ENCODE measurements at regions not wholly inside any gene's neighbourhood (a gene's known extent, or its start where the extent isn't known, plus 50 kb on each side); places are given as distances from the start of the nearest gene placed in this dataset.

DNA sequence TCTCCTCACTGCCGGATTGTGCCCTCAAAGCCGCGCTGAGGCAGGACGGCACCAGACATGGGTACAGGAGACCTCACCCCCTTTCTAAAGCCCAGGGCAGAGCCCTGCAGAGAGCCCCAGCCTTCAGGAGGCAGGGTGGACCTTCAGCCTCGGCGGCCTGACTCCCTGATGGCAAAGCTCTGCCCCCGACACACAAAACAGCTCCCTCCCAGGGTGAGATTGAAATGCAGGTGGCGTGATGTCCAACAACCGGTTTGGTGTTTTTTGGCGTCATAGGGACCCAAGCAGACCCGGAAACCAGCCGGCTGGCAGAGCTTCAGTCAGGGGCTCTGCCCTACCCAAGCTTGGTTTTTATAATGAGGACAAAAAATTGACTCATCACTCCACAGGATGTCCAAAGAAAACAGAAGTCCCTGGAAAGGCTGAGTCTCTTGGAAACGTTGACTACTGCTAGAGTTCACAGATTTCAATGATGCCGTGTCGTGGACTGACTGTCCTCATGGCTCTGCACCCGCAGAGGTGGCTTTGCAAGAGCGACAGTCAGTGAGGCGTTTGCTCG lies 275.2 kb upstream of the IRX1 start:
- DNase-seq = no peak

DNA sequence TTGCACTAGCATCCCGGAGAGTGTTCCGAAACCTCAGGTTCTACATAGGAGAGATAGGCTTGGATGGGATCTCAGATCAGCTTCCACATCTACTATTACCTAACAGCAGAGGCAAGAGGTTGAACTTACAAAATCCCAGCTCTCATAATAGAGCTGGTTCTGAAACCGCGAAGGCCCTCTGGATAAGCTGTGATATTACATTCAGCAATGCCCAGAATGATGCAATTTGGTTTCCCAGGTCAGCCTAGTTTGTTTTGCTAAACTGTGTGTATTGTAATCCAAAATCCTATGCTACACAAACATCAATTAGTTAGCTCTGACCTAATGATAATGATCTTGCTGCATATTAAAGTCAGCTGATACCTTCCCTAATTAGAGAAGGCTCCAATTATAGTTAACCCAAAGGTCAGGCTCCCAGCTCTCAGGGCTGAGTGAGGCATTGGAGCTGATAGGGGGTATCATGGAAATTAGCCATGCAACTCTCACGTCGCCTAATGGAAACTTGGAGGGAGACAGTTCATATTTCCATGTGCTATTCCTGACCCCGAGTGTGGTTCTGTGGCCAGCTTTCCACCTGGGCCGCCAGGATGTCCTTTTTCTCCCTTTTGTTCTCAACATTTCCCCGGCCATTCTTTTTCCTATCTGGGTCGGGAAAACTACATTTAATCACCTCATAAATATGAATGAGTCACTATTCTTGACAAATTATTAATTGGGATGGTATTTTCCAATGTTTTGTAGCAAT lies 278.4 kb upstream of the IRX1 start:
- DNase-seq = no peak

DNA sequence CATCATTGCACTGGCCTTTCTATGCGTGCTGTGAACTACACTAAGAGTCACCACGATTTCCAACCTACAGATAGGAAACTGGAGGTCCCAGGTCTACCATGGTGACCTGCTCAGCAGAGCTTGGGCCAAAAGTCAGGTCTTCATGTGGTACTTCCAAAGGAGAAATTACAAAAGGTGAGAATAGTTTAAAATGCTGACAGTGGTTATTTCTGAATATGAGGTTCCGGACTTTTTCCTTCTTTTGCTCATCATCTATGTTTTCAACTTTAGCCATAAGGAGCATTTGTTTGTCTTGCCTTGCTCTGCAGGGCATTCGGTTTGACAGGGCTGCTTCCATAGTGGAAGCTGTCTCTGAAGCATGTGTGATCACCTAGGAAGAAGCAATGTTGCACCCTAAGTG lies 282.1 kb upstream of the IRX1 start:
- no peak for DNase-seq

DNA sequence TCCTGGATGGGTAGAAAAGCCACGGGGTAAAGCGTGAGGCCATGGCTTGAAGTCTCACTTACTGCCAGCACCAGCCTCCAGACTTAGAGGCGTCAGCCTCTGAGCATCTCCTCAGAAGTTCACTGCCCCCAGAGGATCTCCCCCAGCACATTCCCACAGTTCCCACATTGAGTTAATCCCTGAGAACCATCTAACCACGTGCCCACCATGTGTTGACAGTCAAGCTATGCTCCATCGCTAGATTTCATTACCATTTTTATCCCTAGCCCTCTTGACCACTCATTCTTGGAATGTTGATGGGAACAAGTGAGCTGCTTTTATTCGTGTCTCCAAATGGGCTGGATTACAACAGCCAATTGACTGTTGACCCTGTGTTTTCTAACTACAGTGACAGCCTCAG lies 283.3 kb upstream of the IRX1 start:
- no peak for DNase-seq

DNA sequence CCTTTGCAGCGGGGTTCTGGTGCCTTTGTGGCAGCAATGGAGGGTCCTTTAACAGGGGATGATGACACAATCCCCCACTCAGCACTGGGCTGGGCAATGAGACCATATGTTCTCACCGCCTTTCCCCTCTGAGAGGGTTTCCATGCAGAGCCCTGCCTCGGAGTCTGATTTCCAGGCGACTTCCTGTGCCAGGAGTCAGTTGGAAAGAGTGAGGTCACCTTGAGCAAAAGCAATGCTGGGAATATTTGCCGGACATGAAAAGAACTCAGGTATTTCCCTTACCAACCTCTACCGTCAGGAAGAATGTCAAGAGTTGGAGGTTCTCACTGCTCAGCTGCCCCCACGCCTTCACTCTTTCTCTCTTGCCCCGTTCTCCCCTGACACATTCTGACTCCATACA lies 284.2 kb upstream of the IRX1 start:
- DNase-seq = no peak

DNA sequence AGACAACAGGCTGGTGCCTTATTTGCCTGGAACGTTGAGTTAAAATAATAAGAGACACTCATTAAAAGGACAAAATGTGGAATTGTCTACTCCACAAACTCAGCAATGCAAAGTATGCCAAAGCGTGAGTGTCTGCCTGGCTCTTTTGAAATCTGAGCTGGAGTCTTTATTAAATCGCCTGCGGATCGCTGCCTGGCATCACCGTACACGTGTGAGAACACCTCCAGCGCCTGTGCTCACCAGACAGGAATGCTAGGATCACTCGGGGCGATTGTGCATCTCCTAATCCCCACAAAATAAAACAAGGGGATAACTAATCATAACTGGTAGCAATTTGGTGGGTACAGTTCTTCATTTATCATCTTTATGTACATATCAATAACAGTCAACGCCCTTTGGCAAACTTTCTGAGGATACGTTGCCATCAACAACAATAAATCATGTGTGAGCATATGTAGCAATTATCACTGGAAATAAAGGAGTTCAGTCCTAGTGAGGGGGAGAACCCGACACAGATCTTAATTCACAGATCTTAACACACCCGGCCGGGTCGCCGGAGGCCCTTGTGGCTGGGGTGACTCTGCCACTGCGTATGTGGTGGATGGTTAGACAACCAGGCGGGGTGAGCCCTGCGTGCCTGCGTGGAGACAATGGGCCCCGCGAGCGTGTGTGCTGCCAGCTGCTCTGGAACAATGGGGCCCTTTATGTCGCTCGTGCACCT lies 284.9 kb upstream of the IRX1 start:
- DNase-seq = peak; percentile 31

DNA sequence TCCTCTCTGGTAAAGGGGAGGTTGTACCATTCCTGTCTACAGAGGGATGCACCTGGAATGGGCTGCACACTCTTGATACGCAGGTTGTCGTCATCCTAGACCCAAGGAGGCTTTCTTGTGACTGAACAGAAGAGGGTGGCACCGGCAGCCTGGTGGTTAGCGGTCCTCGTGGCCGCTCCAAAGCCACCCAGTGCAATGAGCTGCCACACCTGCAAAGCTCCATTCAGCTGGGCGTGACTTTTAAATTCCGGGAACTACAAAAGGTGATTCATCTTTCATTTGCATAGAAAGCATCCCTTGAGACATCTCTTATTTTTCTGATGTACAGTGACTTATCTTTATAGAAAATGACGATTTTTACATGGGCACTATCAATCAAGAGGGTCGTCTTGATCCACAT lies 286.1 kb upstream of the IRX1 start:
- no peak for DNase-seq

DNA sequence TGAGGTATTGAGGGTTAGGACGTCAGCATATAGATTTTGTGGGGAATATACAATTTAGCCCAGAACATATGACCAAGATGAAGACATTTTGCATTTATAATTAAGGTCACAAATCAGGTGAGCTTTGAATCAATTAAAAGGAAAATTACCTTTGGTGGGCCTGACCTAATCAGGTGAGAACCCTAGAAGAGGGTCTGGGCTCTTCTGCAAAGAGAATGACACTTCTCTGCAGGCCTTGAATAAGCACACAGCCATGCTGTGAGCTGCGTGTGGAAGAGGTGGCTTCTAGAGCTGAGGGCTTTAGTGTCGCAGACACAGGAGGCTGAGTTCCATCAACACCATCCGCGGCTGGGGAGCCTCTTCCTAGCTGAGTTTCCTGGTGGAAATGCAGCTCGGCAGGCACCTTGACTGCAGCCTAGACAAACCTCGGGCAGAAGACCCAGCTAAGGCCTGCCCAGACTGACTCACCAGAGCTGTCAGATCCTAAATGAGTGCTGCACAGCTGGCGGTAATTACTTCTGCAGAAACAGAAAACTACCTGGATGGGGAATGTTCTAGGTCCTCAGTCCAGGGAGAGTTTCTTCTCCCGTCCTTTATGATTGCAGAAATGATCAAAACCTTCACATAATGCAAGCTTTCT lies 287.5 kb upstream of the IRX1 start:
- DNase-seq = no peak

DNA sequence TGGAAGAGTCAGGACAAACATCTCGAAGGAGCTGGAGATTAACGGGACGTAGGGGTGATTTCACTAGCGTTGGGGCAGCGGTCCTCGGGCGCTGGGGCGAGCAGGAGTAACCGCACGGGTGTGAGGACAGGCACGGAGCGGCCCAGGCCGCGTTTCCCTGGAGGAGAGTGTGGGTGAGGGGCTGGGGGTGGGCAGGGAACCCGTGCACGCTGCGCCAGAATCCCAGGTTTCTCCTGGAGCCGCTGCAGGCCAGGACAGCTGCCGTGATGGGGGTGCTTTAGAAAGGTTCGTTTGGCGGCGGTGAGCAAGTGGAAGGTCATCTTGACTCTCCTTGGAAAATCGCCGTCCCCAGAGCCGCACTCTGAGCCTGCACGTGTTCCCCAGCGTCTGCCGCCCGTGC lies 290.2 kb upstream of the IRX1 start:
- no peak for DNase-seq

DNA sequence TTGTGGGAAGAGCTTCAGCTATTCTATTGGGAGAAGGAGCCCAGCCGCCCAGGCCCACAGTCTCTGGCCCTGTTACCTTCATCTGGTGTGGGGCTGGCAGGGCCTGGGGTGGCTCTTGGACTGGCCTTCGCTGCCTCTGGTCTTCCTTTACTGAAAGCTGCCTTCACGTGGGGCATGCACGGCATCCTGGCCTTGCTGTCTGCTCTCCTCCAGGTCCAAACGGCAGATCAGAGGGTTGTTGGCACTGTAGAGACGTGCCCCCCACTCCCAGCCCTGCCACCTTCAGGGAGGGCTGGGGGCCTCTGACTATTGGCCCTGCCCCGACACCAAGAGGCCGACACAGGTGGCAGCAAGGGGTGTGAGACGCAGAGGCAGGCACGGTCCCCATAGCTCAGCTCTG lies 291.3 kb upstream of the IRX1 start:
- no peak for DNase-seq

DNA sequence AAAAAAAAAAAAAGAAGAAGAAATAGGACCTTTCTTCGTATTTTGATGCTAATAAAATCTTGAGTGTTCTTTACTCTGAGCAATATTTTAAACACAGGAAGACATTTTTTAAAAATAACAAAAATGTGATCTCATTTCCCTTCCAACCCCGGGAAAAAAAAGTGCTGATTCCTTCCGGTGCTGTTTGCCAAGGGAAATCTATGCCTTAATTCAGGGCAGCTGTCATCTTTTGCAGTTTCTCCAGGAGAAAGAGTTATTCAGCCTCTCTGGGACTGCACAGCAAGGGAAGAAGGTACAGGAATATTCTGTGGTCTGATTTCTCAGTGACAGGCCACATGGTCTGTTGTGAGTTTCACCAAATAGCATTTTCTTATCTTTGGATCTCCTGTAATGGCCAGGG lies 291.9 kb upstream of the IRX1 start:
- no peak for DNase-seq

DNA sequence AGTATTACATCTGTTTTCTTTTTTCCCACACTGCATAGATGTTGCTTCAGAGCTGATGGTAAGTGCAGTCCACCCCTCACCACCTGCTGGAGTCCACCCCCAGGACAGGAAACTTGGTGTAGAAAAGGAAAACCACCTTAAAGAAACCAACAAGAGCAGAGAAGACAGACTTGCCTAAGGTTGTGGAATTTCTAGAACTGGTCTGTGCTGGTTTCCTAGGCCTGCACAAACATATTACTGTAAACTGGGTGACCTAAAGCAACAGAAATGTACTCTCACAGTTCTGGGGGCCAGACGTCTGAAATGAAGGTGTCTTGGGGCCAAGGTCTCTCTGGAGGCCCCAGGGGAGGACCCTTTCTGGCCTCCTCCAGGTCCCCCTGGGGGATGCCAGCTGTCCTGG lies 293.4 kb upstream of the IRX1 start:
- DNase-seq = no peak

DNA sequence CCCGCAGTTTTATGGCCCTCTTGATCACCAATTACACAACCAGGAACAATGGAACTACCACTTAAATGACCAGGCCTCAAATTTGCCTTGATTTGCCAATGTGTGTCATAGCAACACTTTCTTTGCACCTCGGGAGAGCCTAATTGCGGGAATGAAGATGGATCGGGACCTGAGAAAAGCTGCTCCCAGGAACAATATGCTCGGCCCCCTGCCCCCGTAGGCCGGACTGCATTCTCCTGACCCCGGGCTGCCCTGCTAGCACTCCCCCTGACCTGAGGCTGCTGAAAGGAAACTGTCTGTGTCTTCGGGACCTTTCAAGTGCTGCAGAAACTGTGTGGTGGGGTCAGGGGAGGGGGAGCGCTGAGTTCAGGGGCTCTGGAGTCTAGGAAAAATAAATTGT lies 294.3 kb upstream of the IRX1 start:
- DNase-seq = no peak

DNA sequence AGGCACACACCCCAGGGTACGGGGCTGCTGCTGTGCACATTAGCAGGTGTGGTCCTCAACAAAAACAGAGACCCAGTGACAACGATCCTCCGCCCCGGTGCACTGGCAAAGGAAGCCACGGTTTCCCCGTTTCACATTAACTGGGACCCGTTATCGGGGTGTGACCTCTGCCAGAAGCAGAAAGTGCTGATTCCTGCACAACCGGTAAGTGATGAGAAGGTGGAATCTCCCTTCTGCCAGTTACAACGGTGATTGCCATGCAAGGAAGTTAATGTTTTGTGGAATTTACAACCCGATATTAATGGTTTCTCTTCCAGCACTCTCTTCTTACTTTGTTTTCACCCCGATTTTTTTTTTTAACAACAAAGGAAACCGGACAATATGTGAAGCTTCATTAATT lies 294.9 kb upstream of the IRX1 start:
- DNase-seq = no peak

DNA sequence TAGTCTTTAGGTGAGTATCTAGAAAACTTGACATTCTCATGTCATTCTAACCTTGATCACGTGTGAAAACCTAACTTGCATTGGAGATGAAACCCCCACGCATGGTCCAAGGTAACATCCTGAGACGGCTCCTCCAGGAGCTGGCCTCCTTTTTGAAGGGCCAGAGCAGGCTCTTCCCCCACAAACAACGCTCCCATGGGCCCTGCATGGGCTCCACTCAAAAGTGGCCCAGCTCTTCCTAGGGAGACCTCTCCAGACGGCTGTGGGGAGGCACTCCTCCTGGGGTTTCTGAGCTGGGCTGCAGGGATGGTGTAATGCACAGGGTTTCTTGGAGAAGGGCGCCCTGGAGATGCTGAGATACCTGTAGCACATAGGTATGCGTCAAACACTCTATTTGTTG lies 296.2 kb upstream of the IRX1 start:
- DNase-seq = no peak

DNA sequence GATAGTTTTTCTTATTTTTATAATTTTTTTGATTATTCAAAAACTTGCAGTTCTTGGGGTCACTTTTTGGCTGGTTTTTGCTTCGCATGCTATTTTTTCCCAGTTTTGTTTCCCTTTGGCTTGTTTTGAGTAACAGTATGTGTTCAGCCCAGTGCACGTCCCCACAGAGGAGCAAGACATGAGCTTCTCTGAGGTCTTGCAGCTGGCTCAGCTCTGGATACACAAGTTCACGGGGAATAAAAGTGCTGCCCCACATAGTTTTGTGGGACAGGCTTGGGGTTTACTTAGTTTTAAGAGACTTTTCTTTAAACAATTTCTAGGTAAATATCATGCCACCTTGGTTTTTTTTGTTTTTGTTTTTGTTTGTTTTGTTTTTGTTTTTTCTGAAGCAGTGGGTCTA lies 297.8 kb upstream of the IRX1 start:
- DNase-seq = no peak

DNA sequence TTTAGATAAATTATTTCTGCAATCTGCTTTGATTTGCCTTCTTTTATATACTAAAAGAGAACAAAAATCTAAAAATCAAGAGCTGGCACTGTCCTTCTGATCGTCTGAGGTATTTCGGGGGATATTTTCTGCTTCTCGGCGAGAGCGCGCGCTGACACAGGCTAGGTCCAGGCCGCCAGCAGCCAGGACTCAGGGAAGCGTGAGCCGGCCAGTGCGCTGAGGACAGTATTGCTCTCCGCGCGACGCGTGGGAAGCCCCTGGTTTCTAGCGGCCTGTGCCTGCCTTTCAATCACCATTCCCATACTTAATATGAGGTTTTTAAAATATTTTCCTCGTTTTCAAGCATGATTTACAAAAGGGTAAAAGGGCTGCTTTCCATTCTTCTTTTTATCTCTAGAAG lies 307.3 kb upstream of the IRX1 start:
- DNase-seq = no peak

DNA sequence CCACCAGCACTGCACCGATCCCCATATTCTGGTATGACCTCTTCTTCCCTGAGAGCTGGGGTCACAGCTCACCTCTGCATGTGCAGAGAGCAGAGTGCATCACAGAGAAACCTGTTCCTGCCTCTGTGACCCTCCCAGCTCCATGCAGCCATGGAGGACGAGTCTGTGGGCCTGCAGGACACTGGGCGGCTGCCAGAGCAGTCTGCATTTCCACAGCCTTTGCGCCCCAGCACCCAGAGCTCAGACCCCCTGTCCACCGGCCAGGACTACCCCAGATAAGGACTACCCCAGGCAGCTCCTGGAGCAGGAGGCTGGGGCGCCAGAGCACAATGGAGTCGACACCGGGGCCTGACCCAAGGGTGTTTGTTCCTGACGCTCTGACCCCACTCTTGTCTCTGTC lies 308.1 kb upstream of the IRX1 start:
- DNase-seq = no peak

DNA sequence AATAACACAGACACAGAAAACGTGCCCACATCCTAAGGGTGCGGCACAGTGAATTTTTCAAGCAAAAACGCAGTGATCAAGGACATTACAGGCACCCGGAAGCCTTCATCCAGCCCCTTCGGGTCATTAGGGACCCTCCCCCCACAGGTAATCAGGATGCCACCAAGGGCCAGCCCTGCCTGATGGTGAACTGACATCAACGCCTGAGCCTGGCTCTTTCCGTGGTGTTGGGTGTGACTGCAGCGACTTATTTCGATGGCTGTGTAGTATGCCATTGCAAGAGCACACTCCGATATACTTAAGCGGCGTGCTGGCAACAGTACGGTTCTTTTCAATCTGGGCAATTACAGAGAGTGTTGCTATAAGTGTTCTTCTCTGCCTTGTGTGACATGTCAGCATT lies 310.0 kb upstream of the IRX1 start:
- no peak for DNase-seq

DNA sequence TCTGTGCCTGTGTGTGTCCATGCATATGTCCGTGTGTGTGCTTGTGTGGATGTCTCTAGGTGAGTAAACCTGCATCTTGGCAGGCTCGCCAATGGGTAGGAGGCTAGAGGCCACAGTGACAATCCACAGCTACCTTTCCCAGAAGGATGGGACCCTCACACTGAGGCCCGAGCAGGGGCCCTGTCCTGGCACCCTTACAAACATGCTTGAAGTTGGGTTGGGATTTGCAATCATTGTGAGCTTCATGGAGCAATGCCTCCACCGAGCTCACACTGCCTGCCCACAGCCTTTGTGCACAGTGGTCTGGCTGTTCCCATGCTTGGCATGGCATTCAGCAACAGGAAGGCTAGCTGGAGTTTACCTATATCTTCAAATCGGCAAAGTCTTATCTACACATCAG lies 311.1 kb upstream of the IRX1 start:
- DNase-seq = no peak

DNA sequence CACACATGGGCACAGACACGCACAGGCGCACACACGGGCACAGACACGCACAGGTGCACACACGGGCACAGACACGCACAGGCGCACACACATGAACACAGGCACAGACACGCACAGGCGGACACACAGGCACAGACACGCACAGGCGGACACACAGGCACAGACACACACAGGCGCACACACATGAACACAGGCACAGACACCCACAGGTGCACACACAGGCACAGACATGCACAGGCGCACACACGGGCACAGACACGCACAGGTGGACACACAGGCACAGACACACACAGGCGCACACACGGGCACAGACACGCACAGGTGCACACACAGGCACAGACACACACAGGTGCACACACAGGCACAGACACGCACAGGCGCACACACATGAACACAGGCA lies 312.8 kb upstream of the IRX1 start:
- DNase-seq = no peak

DNA sequence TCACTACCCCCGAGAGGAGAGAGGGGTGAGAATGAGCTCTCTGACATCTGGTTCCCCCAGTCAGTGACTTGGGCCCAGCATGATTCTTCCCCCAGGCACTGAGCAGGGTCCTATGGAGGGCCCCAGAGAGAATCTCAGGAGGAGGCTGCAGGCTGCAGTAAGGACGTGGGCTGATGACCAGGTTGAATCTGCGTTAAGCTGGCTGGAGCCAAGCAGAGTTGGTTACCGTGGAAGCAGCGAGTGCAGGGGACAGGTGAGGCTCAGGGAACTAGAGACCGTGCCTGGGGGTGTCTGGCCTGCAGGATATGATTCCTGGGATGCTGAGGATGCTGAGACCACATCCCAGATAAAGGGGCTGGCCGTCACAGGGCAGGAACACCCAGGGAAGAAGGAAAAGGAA lies 314.3 kb upstream of the IRX1 start:
- no peak for DNase-seq

DNA sequence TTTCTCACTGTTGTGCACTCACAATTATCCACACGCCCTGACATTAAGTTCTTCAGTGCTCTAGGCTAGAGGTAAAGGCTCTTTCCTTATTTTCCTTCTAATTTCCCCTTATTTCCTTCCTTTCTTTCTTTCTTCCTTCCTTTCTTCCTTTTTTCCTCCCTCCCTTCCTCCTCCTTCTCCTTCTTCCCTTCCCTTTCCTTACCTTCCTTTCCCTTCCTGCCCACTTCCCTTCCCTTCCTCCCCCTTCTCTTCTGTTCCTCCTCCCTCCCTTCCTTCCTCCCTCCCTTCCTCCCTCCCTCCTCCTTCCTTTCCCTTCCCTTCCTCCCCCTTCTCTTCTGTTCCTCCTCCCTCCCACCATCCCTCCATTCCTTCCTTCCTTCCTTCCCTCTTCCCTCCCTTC lies 317.0 kb upstream of the IRX1 start:
- DNase-seq = no peak

All from occipital lobe (tissue), 1 donor.